Nephron progenitor cell (in vitro differentiated cells): ENCODE measurements at regions not wholly inside any gene's neighbourhood (a gene's known extent, or its start where the extent isn't known, plus 50 kb on each side); places are given as distances from the start of the nearest gene placed in this dataset.
A peak's percentile ranks its signal among the peaks of the same experiment; 100 is the strongest.

Source experiments
- DNase-seq: peaks from one replicate; pipeline ENCODE4 v3.0.0; 2021
- H3K27ac Mint-ChIP-seq: 2 replicates; pipeline ENCODE4 v1.8.0; 2021; ENCODE audit warnings: mild to moderate bottlenecking, moderate library complexity, mixed read lengths
- H3K27me3 Mint-ChIP-seq: 2 replicates; pipeline ENCODE4 v1.8.0; 2021; ENCODE audit warnings: mild to moderate bottlenecking, low read depth, mixed read lengths; ENCODE audit not compliant: poor library complexity
- H3K36me3 Mint-ChIP-seq: 2 replicates; pipeline ENCODE4 v1.8.0; 2021; ENCODE audit warnings: low read depth, mixed read lengths
- H3K4me1 Mint-ChIP-seq: 2 replicates; pipeline ENCODE4 v1.8.0; 2021; ENCODE audit warnings: mixed read lengths
- H3K4me3 Mint-ChIP-seq: 2 replicates; pipeline ENCODE4 v1.8.0; 2021; ENCODE audit warnings: mild to moderate bottlenecking, moderate library complexity, mixed read lengths
- H3K9me3 Mint-ChIP-seq: 2 replicates; pipeline ENCODE4 v1.8.0; 2021; ENCODE audit warnings: mild to moderate bottlenecking, moderate library complexity, mixed read lengths
- TF ChIP-seq, protein P1 (sequence below): fragments of 200-600 bp; sonication (generic); IDR thresholded peaks from 2 replicates; pipeline ENCODE4 v1.5.0; 2021; ENCODE audit warnings: antibody characterized with exemption

DNA sequence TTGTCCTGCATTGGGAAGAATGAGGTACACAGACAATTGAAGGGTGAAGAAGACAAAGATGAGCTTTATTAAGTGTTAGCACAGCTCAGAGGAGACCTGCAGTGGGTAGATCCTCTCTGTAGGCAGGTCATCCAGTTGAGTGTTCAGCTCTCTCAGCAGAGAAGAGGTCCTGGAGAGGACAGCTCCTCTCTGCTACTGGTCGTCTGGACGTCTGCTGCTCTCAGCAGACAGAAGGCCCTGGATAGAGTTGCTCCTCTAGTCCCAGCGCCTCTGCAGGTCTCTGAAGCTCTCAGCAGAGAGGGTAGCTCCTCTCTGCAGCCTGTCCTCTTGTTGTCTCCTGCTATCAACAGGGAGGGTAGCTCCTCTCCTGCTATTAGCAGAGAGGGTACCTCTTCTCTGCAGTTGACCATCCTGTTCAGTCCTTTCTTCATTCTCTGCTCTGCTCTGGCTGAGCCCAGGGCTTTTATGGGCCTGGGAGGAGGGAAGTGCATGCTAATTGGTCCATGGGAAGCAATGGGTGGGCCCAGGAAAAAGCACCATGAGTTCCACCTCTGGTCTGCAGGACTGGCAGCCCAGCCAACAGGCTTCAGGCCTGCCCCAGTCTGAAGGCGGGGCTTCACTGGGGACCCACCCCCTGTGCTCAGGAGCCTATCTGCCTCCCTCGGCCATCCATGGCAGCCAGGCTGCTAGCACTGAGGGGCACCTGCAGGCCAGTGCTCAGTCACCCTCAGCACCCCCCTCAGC lies 54.1 kb upstream of the IBSP start:
- Mint-ChIP-seq H3K27me3 (peaks cover 2% of the 10 kb centered on the region), H3K27ac (no peak overlapping the region), H3K36me3 (no peaks in the 10 kb centered on the region), H3K4me1 (no peaks in the 10 kb centered on the region), H3K4me3 (no peak overlapping the region), H3K9me3 (no peaks in the 10 kb centered on the region)
- TF ChIP-seq, protein P1, sequence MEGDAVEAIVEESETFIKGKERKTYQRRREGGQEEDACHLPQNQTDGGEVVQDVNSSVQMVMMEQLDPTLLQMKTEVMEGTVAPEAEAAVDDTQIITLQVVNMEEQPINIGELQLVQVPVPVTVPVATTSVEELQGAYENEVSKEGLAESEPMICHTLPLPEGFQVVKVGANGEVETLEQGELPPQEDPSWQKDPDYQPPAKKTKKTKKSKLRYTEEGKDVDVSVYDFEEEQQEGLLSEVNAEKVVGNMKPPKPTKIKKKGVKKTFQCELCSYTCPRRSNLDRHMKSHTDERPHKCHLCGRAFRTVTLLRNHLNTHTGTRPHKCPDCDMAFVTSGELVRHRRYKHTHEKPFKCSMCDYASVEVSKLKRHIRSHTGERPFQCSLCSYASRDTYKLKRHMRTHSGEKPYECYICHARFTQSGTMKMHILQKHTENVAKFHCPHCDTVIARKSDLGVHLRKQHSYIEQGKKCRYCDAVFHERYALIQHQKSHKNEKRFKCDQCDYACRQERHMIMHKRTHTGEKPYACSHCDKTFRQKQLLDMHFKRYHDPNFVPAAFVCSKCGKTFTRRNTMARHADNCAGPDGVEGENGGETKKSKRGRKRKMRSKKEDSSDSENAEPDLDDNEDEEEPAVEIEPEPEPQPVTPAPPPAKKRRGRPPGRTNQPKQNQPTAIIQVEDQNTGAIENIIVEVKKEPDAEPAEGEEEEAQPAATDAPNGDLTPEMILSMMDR: no peak
- peak; percentile 9 for DNase-seq

DNA sequence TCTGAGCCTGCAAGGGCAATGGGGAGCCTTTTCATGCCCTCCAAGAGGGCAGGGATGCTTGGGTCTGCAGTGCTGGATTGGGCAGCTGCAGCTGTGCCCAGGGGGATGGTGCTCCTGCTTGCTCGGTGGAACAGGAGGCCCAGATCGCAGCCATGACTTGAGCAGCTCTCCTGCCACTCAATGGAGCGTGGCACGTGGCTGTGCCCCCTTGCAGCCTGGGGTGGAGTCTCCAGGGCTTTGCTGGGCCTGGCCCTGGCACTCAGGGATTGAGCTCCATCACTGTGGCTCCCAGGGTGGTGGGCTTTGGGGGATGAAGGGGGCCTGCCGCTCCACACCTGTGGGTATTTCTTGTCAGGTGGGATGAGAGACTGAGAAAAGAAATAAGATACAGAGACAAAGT lies 53.4 kb upstream of the IBSP start:
- Mint-ChIP-seq H3K36me3 (no peaks in the 10 kb centered on the region), H3K9me3 (no peaks in the 10 kb centered on the region), H3K27me3 (peaks cover 2% of the 10 kb centered on the region), H3K27ac (no peak overlapping the region), H3K4me1 (no peaks in the 10 kb centered on the region), H3K4me3 (no peak overlapping the region)
- no peak for DNase-seq
- TF ChIP-seq, protein P1: no peak
